Activated CD8-positive, alpha-beta memory T cell treated with anti-CD3 and anti-CD28 coated beads, Interleukin-2, amount 50 U/mL, for 4 hours (primary cell): ENCODE measurements at regions not wholly inside any gene's neighbourhood (a gene's known extent, or its start where the extent isn't known, plus 50 kb on each side); places are given as distances from the start of the nearest gene placed in this dataset.
"Not testable (repeated sequence)": the region's sequence is repeated elsewhere in the genome, so short reads cannot be mapped to it uniquely, and the experiment has no call there.

ENCODE experiments used
- DNase-seq: peaks from one replicate; pipeline ENCODE4 v3.0.0-alpha.2; 2020

- no peak for DNase-seq
Observed at GRCh38 chr2:234590076-234590475, 93.2 kb upstream of the ARL4C start.

- no peak for DNase-seq
Observed at GRCh38 chr2:234588054-234588430, 91.2 kb upstream of the ARL4C start.

GRCh38 chr2:234587341-234588053, 90.6 kb upstream of the ARL4C start:
- DNase-seq = no peak

- DNase-seq = no peak
Observed at GRCh38 chr2:234583331-234583730, 86.5 kb upstream of the ARL4C start.

- no peak for DNase-seq
Observed at GRCh38 chr2:234580686-234581085, 83.8 kb upstream of the ARL4C start.

- no peak for DNase-seq
Observed at GRCh38 chr2:234579231-234579962, 82.5 kb upstream of the ARL4C start.

GRCh38 chr2:234578389-234578788, 81.5 kb upstream of the ARL4C start:
- DNase-seq = no peak

GRCh38 chr2:234577191-234577590, 80.3 kb upstream of the ARL4C start:
- DNase-seq = no peak

- DNase-seq = no peak
Observed at GRCh38 chr2:234571620-234572407, 74.9 kb upstream of the ARL4C start.

- DNase-seq = no peak
Observed at GRCh38 chr2:234570476-234570875, 73.6 kb upstream of the ARL4C start.

GRCh38 chr2:234569776-234570430, 73.0 kb upstream of the ARL4C start:
- no peak for DNase-seq

GRCh38 chr2:234566622-234567021, 69.7 kb upstream of the ARL4C start:
- no peak for DNase-seq

- no peak for DNase-seq
Observed at GRCh38 chr2:234565842-234566619, 69.2 kb upstream of the ARL4C start.

GRCh38 chr2:234565201-234565600, 68.3 kb upstream of the ARL4C start:
- no peak for DNase-seq

- DNase-seq = no peak
Observed at GRCh38 chr2:234564699-234565098, 67.8 kb upstream of the ARL4C start.

- no peak for DNase-seq
Observed at GRCh38 chr2:234559609-234560008, 62.7 kb upstream of the ARL4C start.

- DNase-seq = no peak
Observed at GRCh38 chr2:234558642-234559041, 61.8 kb upstream of the ARL4C start.

- DNase-seq = no peak
Observed at GRCh38 chr2:234556848-234557573, 60.1 kb upstream of the ARL4C start.

GRCh38 chr2:234555616-234556249, 58.9 kb upstream of the ARL4C start:
- DNase-seq = no peak

GRCh38 chr2:234555161-234555560, 58.3 kb upstream of the ARL4C start:
- no peak for DNase-seq

GRCh38 chr2:234553223-234553622, 56.3 kb upstream of the ARL4C start:
- not testable (repeated sequence) for DNase-seq
